Adrenal gland (tissue), 5 donors: ENCODE measurements at regions not wholly inside any gene's neighbourhood (a gene's known extent, or its start where the extent isn't known, plus 50 kb on each side); places are given as distances from the start of the nearest gene placed in this dataset.

ENCODE experiments used
- POLR2A ChIP-seq, 2 donors: fragments of 450-650 bp; IDR thresholded peaks; one replicate each; pipeline ENCODE4 v1.6.1; 2017; ENCODE audit warnings: antibody characterized with exemption in 2 of 2, mild to moderate bottlenecking in 2 of 2, moderate library complexity in 1 of 2
- TF ChIP-seq, protein P1 (sequence below), 6 experiments: fragments of 450-650 bp in 4 of 6; fragments of 200-600 bp in 2 of 6; sonication (generic) in 1 of 6; IDR thresholded peaks; 1 replicate in 5 of 6; 2 replicates in 1 of 6; pipeline versions ENCODE4 v1.5.1 to v1.8.0; 2016 to 2021; ENCODE audit warnings: antibody characterized with exemption in 6 of 6, mild to moderate bottlenecking in 2 of 6, moderate library complexity in 1 of 6
- donor health status: DM: no; HTN: no; CAD: no.

DNA sequence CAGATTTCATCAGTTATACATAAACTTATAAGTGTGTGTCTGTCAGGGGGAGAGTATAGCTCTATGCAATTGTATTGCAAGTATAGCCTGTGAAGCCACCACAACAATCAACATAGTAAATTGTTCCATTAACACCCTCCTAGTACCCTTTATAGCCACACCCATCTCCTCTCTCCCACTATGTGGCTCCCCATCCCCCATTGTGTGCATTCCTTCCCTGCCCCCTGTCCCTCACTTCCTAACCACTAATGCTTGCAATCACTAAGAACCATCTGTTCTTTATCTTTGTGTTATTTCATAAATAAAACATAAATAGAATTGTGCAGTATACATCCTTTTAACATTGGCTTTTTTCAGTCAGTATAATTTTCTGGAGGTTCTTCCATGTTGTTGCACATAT, 83.1 kb upstream of the SLC5A12 start:
- TF ChIP-seq, protein P1, sequence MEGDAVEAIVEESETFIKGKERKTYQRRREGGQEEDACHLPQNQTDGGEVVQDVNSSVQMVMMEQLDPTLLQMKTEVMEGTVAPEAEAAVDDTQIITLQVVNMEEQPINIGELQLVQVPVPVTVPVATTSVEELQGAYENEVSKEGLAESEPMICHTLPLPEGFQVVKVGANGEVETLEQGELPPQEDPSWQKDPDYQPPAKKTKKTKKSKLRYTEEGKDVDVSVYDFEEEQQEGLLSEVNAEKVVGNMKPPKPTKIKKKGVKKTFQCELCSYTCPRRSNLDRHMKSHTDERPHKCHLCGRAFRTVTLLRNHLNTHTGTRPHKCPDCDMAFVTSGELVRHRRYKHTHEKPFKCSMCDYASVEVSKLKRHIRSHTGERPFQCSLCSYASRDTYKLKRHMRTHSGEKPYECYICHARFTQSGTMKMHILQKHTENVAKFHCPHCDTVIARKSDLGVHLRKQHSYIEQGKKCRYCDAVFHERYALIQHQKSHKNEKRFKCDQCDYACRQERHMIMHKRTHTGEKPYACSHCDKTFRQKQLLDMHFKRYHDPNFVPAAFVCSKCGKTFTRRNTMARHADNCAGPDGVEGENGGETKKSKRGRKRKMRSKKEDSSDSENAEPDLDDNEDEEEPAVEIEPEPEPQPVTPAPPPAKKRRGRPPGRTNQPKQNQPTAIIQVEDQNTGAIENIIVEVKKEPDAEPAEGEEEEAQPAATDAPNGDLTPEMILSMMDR (IDR thresholded peaks at IDR 0.05), result no peak
- no peak for TF ChIP-seq POLR2A (IDR thresholded peaks at IDR 0.05)
